Caki2 (cell line): ENCODE measurements at regions not wholly inside any gene's neighbourhood (a gene's known extent, or its start where the extent isn't known, plus 50 kb on each side); places are given as distances from the start of the nearest gene placed in this dataset.

Source experiments
- DNase-seq: peaks from one replicate; pipeline ENCODE4 v3.0.0-alpha.2; 2015; ENCODE audit warnings: low read depth
- in situ Hi-C: cut with HindIII; loops from 2 replicates; pipeline ENCODE4 v1.10.0; 2016; ENCODE audit warnings: low sequenced_read_pairs, low pct_unique_long_range_greater_than_20kb, mixed read lengths

GRCh38 chr18:44482761-44483160 is 197.9 kb upstream of the SETBP1 start:
- no peak for DNase-seq
- in situ Hi-C loops: no loop called here

- in situ Hi-C loops: no loop called here
- DNase-seq: no peak
Measured at GRCh38 chr18:44495151-44495550, 185.5 kb upstream of the SETBP1 start.

GRCh38 chr18:44497311-44497710 is 183.4 kb upstream of the SETBP1 start:
- in situ Hi-C loops: no loop called here
- DNase-seq: no peak

- in situ Hi-C loops: no loop called here
- DNase-seq: no peak
Measured at GRCh38 chr18:44497757-44498490, 182.8 kb upstream of the SETBP1 start.

GRCh38 chr18:44500808-44501610 is 179.7 kb upstream of the SETBP1 start:
- no peak for DNase-seq
- in situ Hi-C loops: no loop called here

- in situ Hi-C loops: no loop called here
- DNase-seq: no peak
Measured at GRCh38 chr18:44502221-44502620, 178.5 kb upstream of the SETBP1 start.

GRCh38 chr18:44502790-44503189 is 177.9 kb upstream of the SETBP1 start:
- in situ Hi-C loops: no loop called here
- DNase-seq: no peak

GRCh38 chr18:44503854-44504253 is 176.8 kb upstream of the SETBP1 start:
- no peak for DNase-seq
- in situ Hi-C loops: no loop called here

- no peak for DNase-seq
- in situ Hi-C loops: no loop called here
Measured at GRCh38 chr18:44507729-44508325, 172.9 kb upstream of the SETBP1 start.

GRCh38 chr18:44508474-44508873 is 172.2 kb upstream of the SETBP1 start:
- in situ Hi-C loops: no loop called here
- DNase-seq: no peak

GRCh38 chr18:44509048-44509447 is 171.6 kb upstream of the SETBP1 start:
- no peak for DNase-seq
- in situ Hi-C loops: no loop called here

GRCh38 chr18:44510390-44510789 is 170.3 kb upstream of the SETBP1 start:
- DNase-seq: no peak
- in situ Hi-C loops: no loop called here

GRCh38 chr18:44513233-44513632 is 167.5 kb upstream of the SETBP1 start:
- in situ Hi-C loops: no loop called here
- DNase-seq: no peak

GRCh38 chr18:44514106-44514505 is 166.6 kb upstream of the SETBP1 start:
- in situ Hi-C loops: no loop called here
- no peak for DNase-seq

GRCh38 chr18:44514766-44515165 is 165.9 kb upstream of the SETBP1 start:
- DNase-seq: no peak
- in situ Hi-C loops: no loop called here

- no peak for DNase-seq
- in situ Hi-C loops: no loop called here
Measured at GRCh38 chr18:44516450-44516849, 164.2 kb upstream of the SETBP1 start.

- in situ Hi-C loops: no loop called here
- no peak for DNase-seq
Measured at GRCh38 chr18:44517136-44517535, 163.6 kb upstream of the SETBP1 start.

- no peak for DNase-seq
- in situ Hi-C loops: no loop called here
Measured at GRCh38 chr18:44518091-44518615, 162.5 kb upstream of the SETBP1 start.

- in situ Hi-C loops: no loop called here
- DNase-seq: no peak
Measured at GRCh38 chr18:44518666-44519065, 162.0 kb upstream of the SETBP1 start.
